ENCODE measurements at regions not wholly inside any gene's neighbourhood (a gene's known extent, or its start where the extent isn't known, plus 50 kb on each side); places are given as distances from the start of the nearest gene placed in this dataset.

- TF ChIP-seq CTCF (IDR thresholded peaks at IDR 0.05) (no peak), POLR2A (IDR thresholded peaks at IDR 0.05) (no peak)
These were observed 653.0 kb downstream of the EPM2A start for GRCh38 chr6:145082359-145082758.
